Left ventricle myocardium inferior (tissue), 1 donor: ENCODE measurements at regions not wholly inside any gene's neighbourhood (a gene's known extent, or its start where the extent isn't known, plus 50 kb on each side); places are given as distances from the start of the nearest gene placed in this dataset.

ENCODE experiments used
- DNase-seq: peaks from one replicate; pipeline ENCODE4 v3.0.0-alpha.2; 2020
- H3K27ac ChIP-seq: fragments of 200-600 bp; replicated peaks from 2 replicates; pipeline ENCODE4 v1.8.0; 2021
- H3K27me3 ChIP-seq: fragments of 200-600 bp; 2 replicates; pipeline ENCODE4 v1.8.0; 2021; ENCODE audit warnings: low read depth
- H3K36me3 ChIP-seq: fragments of 200-600 bp; 2 replicates; pipeline ENCODE4 v1.8.0; 2021
- H3K4me1 ChIP-seq: fragments of 200-600 bp; 2 replicates; pipeline ENCODE4 v1.8.0; 2021
- H3K4me3 ChIP-seq: fragments of 200-600 bp; 2 replicates; pipeline ENCODE4 v1.8.0; 2021; ENCODE audit warnings: mild to moderate bottlenecking, moderate library complexity
- H3K9me3 ChIP-seq: fragments of 200-600 bp; replicated peaks from 2 replicates; pipeline ENCODE4 v1.8.0; 2021
- intact Hi-C: fragments of 100-400 bp; cut with micrococcal nuclease; formaldehyde crosslinking; loops from one replicate; pipeline ENCODE4 v1.11.0; 2022
- TF ChIP-seq, protein P1 (sequence below): fragments of 200-600 bp; IDR thresholded peaks from 2 replicates; pipeline ENCODE4 v1.8.0; 2021; ENCODE audit warnings: antibody characterized with exemption, mild to moderate bottlenecking, borderline replicate concordance
- donor health status: DM: no; HTN: yes; CAD: no; lungs with severe emphysema.

DNA sequence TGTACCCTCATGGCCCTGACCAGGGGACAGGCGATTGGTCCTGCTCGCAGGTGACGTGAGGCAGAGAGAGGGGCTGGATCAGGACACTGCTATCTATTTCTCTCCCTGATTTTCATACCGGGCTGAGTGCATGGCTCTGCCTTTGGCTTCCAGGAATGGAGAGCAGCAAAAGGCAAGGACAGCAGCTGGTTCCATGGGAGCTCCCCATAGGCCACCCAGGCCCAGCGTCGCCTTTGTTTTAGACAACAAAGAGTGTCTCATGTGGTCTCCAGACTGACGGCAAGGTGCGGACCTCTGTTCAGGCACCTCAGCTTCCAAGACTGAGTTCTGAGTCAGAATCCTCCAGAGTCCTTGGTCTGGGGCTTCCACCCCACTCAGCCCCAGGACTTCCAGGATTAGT lies 123.1 kb downstream of the VEGFA start:
- H3K4me3 ChIP-seq, result no peak overlapping the region

DNA sequence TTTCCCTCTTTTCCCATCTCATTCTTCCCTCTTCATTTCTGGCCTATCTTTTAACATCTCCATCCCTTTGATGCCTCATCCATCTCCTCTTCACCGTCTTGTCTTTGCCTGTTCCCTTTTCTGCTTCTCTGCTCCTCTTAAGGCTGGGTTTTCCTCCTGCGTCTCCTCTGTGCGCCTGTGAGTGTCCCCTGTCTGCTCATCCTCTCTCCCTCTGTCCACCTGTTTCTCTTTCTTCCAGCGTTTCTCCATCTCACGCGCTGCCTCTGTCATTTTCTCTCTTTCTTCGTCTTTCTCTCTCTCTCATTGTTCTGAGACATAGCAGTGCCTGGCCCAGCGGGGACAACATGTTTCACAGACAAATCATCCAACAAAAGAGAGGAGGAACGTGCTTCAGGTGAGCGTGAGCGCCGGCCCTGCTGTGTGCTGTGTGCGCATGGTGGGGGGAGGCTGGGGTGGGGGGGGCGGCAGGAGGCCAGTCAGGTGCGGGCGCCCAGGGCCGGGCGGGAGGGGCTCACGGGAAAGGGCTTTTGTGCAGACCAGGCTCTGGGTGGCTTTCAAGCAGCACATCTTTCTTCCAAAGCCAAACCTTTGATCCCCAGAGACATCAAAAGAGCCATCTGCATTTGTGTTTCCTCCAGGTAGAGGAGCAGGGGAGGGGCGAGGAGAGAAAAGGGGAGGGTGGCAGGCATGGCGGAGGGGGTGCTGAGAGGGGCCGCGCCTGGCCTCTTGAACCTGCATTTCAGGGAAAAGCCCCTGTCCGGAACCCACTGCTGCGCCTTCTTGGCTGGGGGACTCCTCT lies 121.3 kb downstream of the VEGFA start:
- H3K36me3 ChIP-seq, result no peaks in the 10 kb centered on the region
- intact Hi-C loops, result no loop called here
- H3K9me3 ChIP-seq, result no peaks in the 10 kb centered on the region
- peaks cover 20% of the 10 kb centered on the region for H3K27me3 ChIP-seq
- DNase-seq, result no peak
- no peak overlapping the region for H3K27ac ChIP-seq
- H3K4me3 ChIP-seq, result no peak overlapping the region
- TF ChIP-seq, protein P1, sequence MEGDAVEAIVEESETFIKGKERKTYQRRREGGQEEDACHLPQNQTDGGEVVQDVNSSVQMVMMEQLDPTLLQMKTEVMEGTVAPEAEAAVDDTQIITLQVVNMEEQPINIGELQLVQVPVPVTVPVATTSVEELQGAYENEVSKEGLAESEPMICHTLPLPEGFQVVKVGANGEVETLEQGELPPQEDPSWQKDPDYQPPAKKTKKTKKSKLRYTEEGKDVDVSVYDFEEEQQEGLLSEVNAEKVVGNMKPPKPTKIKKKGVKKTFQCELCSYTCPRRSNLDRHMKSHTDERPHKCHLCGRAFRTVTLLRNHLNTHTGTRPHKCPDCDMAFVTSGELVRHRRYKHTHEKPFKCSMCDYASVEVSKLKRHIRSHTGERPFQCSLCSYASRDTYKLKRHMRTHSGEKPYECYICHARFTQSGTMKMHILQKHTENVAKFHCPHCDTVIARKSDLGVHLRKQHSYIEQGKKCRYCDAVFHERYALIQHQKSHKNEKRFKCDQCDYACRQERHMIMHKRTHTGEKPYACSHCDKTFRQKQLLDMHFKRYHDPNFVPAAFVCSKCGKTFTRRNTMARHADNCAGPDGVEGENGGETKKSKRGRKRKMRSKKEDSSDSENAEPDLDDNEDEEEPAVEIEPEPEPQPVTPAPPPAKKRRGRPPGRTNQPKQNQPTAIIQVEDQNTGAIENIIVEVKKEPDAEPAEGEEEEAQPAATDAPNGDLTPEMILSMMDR, result no peak
- peaks cover 25% of the 10 kb centered on the region for H3K4me1 ChIP-seq

More for the DNA sequence above, 123.1 kb downstream of the VEGFA start:
- H3K36me3 ChIP-seq, result no peaks in the 10 kb centered on the region
- no peak for DNase-seq
- H3K27me3 ChIP-seq, result peaks cover 20% of the 10 kb centered on the region
- intact Hi-C loops, result no loop called here
- no peaks in the 10 kb centered on the region for H3K9me3 ChIP-seq
- H3K27ac ChIP-seq, result no peak overlapping the region
- TF ChIP-seq, protein P1, result no peak
- H3K4me1 ChIP-seq, result peaks cover 12% of the 10 kb centered on the region

- H3K9me3 ChIP-seq, result no peaks in the 10 kb centered on the region
- H3K4me3 ChIP-seq, result no peak overlapping the region
- H3K4me1 ChIP-seq, result peaks cover 20% of the 10 kb centered on the region
- H3K27ac ChIP-seq, result no peak overlapping the region
- intact Hi-C loops, result no loop called here
- H3K36me3 ChIP-seq, result no peaks in the 10 kb centered on the region
- TF ChIP-seq, protein P1, result no peak
- DNase-seq, result no peak
- peaks cover 20% of the 10 kb centered on the region for H3K27me3 ChIP-seq
Measured at GRCh38 chr6:43890197-43891062, 120.4 kb downstream of the VEGFA start.

- DNase-seq, result no peak
- peaks cover 20% of the 10 kb centered on the region for H3K27me3 ChIP-seq
- H3K9me3 ChIP-seq, result no peaks in the 10 kb centered on the region
- H3K4me3 ChIP-seq, result no peak overlapping the region
- no peak overlapping the region for H3K27ac ChIP-seq
- peaks cover 20% of the 10 kb centered on the region for H3K4me1 ChIP-seq
- H3K36me3 ChIP-seq, result no peaks in the 10 kb centered on the region
- TF ChIP-seq, protein P1, result no peak
- intact Hi-C loops, result no loop called here
Measured at GRCh38 chr6:43887906-43888683, 118.1 kb downstream of the VEGFA start.

DNA sequence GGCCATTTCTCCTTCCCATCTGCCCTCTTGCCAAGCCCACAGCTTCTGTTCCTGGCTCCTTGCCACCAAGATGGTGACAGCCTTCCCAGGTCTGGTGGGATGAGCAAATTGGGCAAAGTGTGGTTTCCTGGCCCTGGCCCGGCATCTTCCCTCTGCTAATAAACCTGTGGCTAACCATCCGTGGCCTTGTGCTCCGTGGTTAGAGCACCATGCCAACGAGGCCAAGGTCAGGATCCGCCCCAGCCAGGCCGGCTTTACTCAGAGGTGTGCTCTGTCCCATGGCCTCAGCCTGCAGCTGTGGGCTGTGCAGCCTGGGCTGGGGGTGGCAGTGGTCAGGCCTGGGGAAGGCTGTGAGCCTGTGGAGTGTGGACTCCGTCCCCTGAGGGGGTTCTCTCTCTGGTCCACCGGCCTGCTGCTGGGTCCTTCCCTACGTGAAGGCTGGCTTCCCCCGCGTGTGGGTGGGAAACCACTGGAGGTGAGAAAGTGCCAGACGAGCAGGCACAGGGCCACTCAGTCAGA lies 117.4 kb downstream of the VEGFA start:
- no peak overlapping the region for H3K4me3 ChIP-seq
- H3K36me3 ChIP-seq, result no peaks in the 10 kb centered on the region
- no peaks in the 10 kb centered on the region for H3K9me3 ChIP-seq
- H3K27ac ChIP-seq, result no peak overlapping the region
- intact Hi-C loops, result no loop called here
- peaks cover 20% of the 10 kb centered on the region for H3K4me1 ChIP-seq
- TF ChIP-seq, protein P1, result no peak
- no peak for DNase-seq
- peaks cover 20% of the 10 kb centered on the region for H3K27me3 ChIP-seq
